ENCODE measurements at regions not wholly inside any gene's neighbourhood (a gene's known extent, or its start where the extent isn't known, plus 50 kb on each side); places are given as distances from the start of the nearest gene placed in this dataset.

DNA sequence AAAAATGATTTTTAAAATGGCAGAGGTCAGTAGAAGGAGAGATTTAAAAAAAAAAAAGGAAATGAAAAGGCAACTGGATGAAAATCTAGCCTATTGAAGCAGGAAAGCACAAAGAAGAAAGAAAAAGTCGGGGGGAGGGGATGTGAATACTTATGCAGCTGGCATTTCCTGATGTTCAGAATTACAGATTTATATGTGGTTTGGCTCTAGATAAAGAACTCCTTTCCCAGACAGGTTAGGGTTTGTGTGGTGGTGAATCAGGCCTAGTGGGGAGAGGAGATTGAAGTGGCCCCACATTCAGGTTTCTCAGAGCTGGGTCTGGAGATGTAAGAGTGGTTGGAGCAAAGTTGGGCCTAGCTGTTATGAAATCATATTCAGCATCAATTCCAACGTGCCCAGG is 394.4 kb downstream of the FIGN start:
- in situ Hi-C loops (cut with MboI; ENCODE audit: low sequenced_read_pairs, unreplicated experiment) = loop anchor here (25.0 kb wide), 1 partner anchor 721 kb away; no protein-coding TSS in a partner anchor
- DNase-seq (ENCODE audit: low spot score) = no peak

DNA sequence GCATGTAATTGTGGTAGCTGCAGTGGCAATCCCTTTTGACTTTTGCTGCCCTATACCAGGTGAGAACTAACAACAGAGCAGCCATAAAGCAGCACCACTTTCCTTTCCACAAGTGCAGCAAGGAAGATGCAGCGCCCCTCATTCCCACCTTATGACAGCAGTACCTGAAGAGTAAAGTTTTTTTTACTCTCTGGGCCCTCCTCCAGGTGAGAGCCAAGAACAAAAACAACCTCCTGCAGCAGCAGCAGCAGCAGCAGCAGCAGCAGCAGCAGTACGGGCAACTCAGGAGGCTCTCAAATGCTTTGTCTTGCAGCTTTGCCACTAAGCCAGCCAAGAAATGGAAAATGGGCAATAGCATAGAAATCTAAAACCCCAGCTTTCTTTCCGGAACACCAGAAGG is 397.5 kb downstream of the FIGN start:
- in situ Hi-C loops (cut with MboI; ENCODE audit: low sequenced_read_pairs, unreplicated experiment) = loop anchor here (25.0 kb wide), 1 partner anchor 724 kb away; no protein-coding TSS in a partner anchor
- DNase-seq (ENCODE audit: low spot score) = no peak
- TF ChIP-seq, protein P1, sequence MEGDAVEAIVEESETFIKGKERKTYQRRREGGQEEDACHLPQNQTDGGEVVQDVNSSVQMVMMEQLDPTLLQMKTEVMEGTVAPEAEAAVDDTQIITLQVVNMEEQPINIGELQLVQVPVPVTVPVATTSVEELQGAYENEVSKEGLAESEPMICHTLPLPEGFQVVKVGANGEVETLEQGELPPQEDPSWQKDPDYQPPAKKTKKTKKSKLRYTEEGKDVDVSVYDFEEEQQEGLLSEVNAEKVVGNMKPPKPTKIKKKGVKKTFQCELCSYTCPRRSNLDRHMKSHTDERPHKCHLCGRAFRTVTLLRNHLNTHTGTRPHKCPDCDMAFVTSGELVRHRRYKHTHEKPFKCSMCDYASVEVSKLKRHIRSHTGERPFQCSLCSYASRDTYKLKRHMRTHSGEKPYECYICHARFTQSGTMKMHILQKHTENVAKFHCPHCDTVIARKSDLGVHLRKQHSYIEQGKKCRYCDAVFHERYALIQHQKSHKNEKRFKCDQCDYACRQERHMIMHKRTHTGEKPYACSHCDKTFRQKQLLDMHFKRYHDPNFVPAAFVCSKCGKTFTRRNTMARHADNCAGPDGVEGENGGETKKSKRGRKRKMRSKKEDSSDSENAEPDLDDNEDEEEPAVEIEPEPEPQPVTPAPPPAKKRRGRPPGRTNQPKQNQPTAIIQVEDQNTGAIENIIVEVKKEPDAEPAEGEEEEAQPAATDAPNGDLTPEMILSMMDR (IDR thresholded peaks at IDR 0.05; ENCODE audit: borderline replicate concordance, control extremely low read depth, extremely low read depth, insufficient read depth, missing control alignments) = no peak

More for the DNA sequence above, 394.4 kb downstream of the FIGN start:
- TF ChIP-seq, protein P1 (IDR thresholded peaks at IDR 0.05; ENCODE audit: borderline replicate concordance, control extremely low read depth, extremely low read depth, insufficient read depth, missing control alignments) = no peak

DNA sequence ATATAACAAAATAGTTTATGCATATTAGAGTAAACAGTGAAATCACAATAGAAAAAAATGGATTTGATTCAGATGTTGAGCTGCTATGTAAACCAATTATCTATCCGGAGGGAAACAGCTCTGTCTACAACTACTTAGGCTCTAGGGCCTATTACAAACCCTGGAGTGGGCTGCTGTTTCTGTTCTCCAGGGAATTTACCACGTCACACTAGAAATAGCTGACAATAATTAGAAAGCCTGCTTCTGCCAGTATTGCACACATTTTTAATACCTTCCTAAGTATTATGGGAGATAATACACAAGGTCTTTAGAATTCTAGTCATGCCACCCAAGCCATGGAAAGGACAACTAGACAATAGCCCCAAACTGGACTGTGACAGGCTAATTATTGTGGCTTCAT is 411.1 kb downstream of the FIGN start:
- TF ChIP-seq, protein P1 (IDR thresholded peaks at IDR 0.05; ENCODE audit: borderline replicate concordance, control extremely low read depth, extremely low read depth, insufficient read depth, missing control alignments) = no peak
- in situ Hi-C loops (cut with MboI; ENCODE audit: low sequenced_read_pairs, unreplicated experiment) = loop anchor here (25.0 kb wide), 1 partner anchor 738 kb away; no protein-coding TSS in a partner anchor
- DNase-seq (ENCODE audit: low spot score) = no peak

DNA sequence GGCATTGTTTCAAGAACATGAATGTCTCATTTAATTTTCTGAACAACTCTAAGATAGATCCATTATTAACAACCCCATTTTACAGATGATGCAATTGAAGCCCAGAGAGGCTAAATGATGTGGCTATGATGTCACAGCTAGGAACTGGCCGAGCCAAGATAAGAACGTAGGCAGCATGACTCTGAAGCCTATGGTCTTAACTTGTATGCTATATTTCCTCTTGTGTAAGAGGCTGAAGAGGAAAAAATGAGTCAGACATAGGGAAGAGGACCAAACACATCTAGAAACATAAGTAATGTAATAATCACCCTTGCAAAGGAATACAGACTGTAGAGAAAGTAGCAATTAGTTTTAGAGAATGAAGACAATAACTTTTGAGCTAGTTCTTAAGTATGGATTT is 416.8 kb downstream of the FIGN start:
- in situ Hi-C loops (cut with MboI; ENCODE audit: low sequenced_read_pairs, unreplicated experiment) = no loop called here
- TF ChIP-seq, protein P1 (IDR thresholded peaks at IDR 0.05; ENCODE audit: borderline replicate concordance, control extremely low read depth, extremely low read depth, insufficient read depth, missing control alignments) = no peak
- no peak for DNase-seq (ENCODE audit: low spot score)

DNA sequence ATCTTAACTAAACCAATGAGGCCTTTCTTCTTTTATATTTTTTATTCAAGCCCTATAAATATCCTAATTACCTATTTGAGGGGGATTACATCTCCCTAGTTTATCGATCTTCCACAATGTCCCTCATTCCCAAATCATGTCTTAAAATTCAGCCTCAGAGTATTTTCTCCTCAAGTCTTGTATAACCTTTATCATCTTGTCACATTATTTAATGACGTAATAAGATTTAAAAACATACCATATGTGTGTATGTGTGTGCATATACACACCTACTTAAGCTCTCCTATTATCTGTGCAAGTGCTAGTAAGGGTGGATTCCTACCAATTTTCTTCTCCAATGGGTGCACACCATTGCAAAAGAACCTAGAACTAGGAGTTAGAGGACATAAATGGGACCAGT is 421.1 kb downstream of the FIGN start:
- in situ Hi-C loops (cut with MboI; ENCODE audit: low sequenced_read_pairs, unreplicated experiment) = no loop called here
- TF ChIP-seq, protein P1 (IDR thresholded peaks at IDR 0.05; ENCODE audit: borderline replicate concordance, control extremely low read depth, extremely low read depth, insufficient read depth, missing control alignments) = no peak
- DNase-seq (ENCODE audit: low spot score) = no peak

DNA sequence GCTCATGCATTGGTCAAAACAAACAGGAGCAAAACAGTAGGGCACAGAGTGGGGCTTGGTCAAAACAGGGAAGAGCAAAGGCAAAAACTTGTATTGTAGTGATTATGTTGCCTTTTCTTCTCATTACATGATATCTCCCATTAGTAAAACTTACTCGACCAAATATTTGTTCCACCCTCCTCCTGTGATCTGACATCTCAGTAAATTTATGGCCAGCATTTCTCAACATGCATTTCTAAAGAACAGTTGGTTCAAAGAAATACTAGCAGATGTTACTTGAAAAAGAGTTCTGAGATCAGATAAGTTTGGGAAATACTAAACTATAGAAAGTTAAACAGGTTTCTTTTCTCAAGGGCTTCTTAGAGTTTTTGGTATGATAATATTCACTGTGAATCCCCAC is 423.1 kb downstream of the FIGN start:
- TF ChIP-seq, protein P1 (IDR thresholded peaks at IDR 0.05; ENCODE audit: borderline replicate concordance, control extremely low read depth, extremely low read depth, insufficient read depth, missing control alignments) = no peak
- DNase-seq (ENCODE audit: low spot score) = no peak
- in situ Hi-C loops (cut with MboI; ENCODE audit: low sequenced_read_pairs, unreplicated experiment) = no loop called here

DNA sequence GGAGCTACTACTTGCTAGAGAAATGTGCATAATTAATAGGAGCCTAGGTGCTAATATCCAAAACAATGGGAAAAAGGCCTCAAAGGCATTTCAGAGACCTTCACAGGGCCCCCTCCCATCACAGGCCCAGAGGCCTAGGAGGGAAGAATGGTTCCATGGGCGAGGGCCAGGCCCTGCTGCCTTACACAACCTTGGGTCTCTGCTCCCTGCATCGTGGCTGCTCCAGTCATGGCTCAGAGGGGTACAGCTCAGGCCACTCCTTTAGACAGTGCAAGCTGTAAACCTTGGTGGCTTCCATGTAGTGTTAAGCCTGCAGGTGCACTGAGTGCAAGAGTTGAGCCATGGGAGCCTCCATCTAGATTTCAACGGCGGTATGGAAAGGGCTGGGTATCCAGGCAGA is 429.2 kb downstream of the FIGN start:
- DNase-seq (ENCODE audit: low spot score) = no peak
- in situ Hi-C loops (cut with MboI; ENCODE audit: low sequenced_read_pairs, unreplicated experiment) = no loop called here
- TF ChIP-seq, protein P1 (IDR thresholded peaks at IDR 0.05; ENCODE audit: borderline replicate concordance, control extremely low read depth, extremely low read depth, insufficient read depth, missing control alignments) = no peak

All from GM13976 (cell line).